Dendritic cell treated with granulocyte-macrophage colony-stimulating factor and Interleukin-4, amounts not matched to agents 40 ng/mL and 50 ng/mL, for 4 days (primary cell): ENCODE measurements at regions not wholly inside any gene's neighbourhood (a gene's known extent, or its start where the extent isn't known, plus 50 kb on each side); places are given as distances from the start of the nearest gene placed in this dataset.

ENCODE experiments used
- H3K27ac Mint-ChIP-seq: one replicate; pipeline ENCODE4 v1.8.0; 2022; ENCODE audit warnings: mild to moderate bottlenecking, mixed read lengths
- H3K27me3 Mint-ChIP-seq: one replicate; pipeline ENCODE4 v1.8.0; 2022; ENCODE audit warnings: mild to moderate bottlenecking, mixed read lengths
- H3K36me3 Mint-ChIP-seq: one replicate; pipeline ENCODE4 v1.8.0; 2022; ENCODE audit warnings: low read depth, mixed read lengths
- H3K4me1 Mint-ChIP-seq: one replicate; pipeline ENCODE4 v1.8.0; 2022; ENCODE audit warnings: low read depth, mixed read lengths
- H3K4me3 Mint-ChIP-seq: one replicate; pipeline ENCODE4 v1.8.0; 2022; ENCODE audit warnings: mild to moderate bottlenecking, moderate library complexity, mixed read lengths
- H3K9me3 Mint-ChIP-seq: one replicate; pipeline ENCODE4 v1.8.0; 2022; ENCODE audit warnings: mixed read lengths
- intact Hi-C: fragments of 100-400 bp; cut with micrococcal nuclease; formaldehyde crosslinking; loops from one replicate; pipeline ENCODE4 v1.15.0; 2022

GRCh38 chr5:74321326-74321725 lies 319.2 kb downstream of the ENC1 start:
- Mint-ChIP-seq H3K9me3 (no peaks in the 10 kb centered on the region), H3K4me3 (no peak overlapping the region), H3K36me3 (no peaks in the 10 kb centered on the region), H3K4me1 (peaks cover 35% of the 10 kb centered on the region), H3K27ac (no peak overlapping the region), H3K27me3 (peaks cover 19% of the 10 kb centered on the region)
- intact Hi-C loops, result no loop called here

- no peaks in the 10 kb centered on the region for H3K36me3 Mint-ChIP-seq
- intact Hi-C loops, result no loop called here
- no peaks in the 10 kb centered on the region for H3K9me3 Mint-ChIP-seq
These were observed 320.0 kb downstream of the ENC1 start for GRCh38 chr5:74320526-74320925.

GRCh38 chr5:74319076-74319475 lies 321.5 kb downstream of the ENC1 start:
- Mint-ChIP-seq H3K27ac (peak overlapping the region; percentile 35), H3K4me1 (peaks cover 45% of the 10 kb centered on the region), H3K4me3 (no peak overlapping the region), H3K27me3 (peaks cover 8% of the 10 kb centered on the region), H3K36me3 (no peaks in the 10 kb centered on the region), H3K9me3 (no peaks in the 10 kb centered on the region)
- intact Hi-C loops, result no loop called here

More at GRCh38 chr5:74320526-74320925, 320.0 kb downstream of the ENC1 start:
- peaks cover 43% of the 10 kb centered on the region for H3K4me1 Mint-ChIP-seq
- peak overlapping the region; percentile 12 for H3K27ac Mint-ChIP-seq
- peaks cover 19% of the 10 kb centered on the region for H3K27me3 Mint-ChIP-seq
- H3K4me3 Mint-ChIP-seq, result no peak overlapping the region

- H3K27me3 Mint-ChIP-seq, result peaks cover 12% of the 10 kb centered on the region
These were observed 324.4 kb downstream of the ENC1 start for GRCh38 chr5:74316064-74316603.

GRCh38 chr5:74314906-74315305 lies 325.6 kb downstream of the ENC1 start:
- intact Hi-C loops, result no loop called here

More at GRCh38 chr5:74316064-74316603, 324.4 kb downstream of the ENC1 start:
- H3K4me1 Mint-ChIP-seq, result peaks cover 49% of the 10 kb centered on the region
- no peaks in the 10 kb centered on the region for H3K9me3 Mint-ChIP-seq
- H3K4me3 Mint-ChIP-seq, result no peak overlapping the region
- peak overlapping the region; percentile 57 for H3K27ac Mint-ChIP-seq
- intact Hi-C loops, result no loop called here
- no peaks in the 10 kb centered on the region for H3K36me3 Mint-ChIP-seq

GRCh38 chr5:74313896-74314295 lies 326.6 kb downstream of the ENC1 start:
- no peaks in the 10 kb centered on the region for H3K36me3 Mint-ChIP-seq
- peaks cover 12% of the 10 kb centered on the region for H3K27me3 Mint-ChIP-seq
- H3K4me1 Mint-ChIP-seq, result peaks cover 29% of the 10 kb centered on the region
- no peak overlapping the region for H3K4me3 Mint-ChIP-seq
- H3K9me3 Mint-ChIP-seq, result no peaks in the 10 kb centered on the region
- H3K27ac Mint-ChIP-seq, result no peak overlapping the region
- intact Hi-C loops, result no loop called here

More at GRCh38 chr5:74314906-74315305, 325.6 kb downstream of the ENC1 start:
- Mint-ChIP-seq H3K36me3 (no peaks in the 10 kb centered on the region), H3K27me3 (peaks cover 14% of the 10 kb centered on the region), H3K4me1 (peaks cover 36% of the 10 kb centered on the region), H3K4me3 (no peak overlapping the region), H3K9me3 (no peaks in the 10 kb centered on the region), H3K27ac (no peak overlapping the region)

- peaks cover 10% of the 10 kb centered on the region for H3K27me3 Mint-ChIP-seq
- intact Hi-C loops, result no loop called here
- no peaks in the 10 kb centered on the region for H3K9me3 Mint-ChIP-seq
These were observed 327.8 kb downstream of the ENC1 start for GRCh38 chr5:74312746-74313145.

GRCh38 chr5:74311961-74312360 lies 328.6 kb downstream of the ENC1 start:
- Mint-ChIP-seq H3K9me3 (no peaks in the 10 kb centered on the region), H3K4me3 (no peak overlapping the region), H3K36me3 (no peaks in the 10 kb centered on the region), H3K4me1 (peaks cover 26% of the 10 kb centered on the region), H3K27ac (no peak overlapping the region), H3K27me3 (peaks cover 10% of the 10 kb centered on the region)
- intact Hi-C loops, result no loop called here

More at GRCh38 chr5:74312746-74313145, 327.8 kb downstream of the ENC1 start:
- Mint-ChIP-seq H3K4me3 (no peak overlapping the region), H3K36me3 (no peaks in the 10 kb centered on the region), H3K4me1 (peaks cover 29% of the 10 kb centered on the region), H3K27ac (no peak overlapping the region)

GRCh38 chr5:74310997-74311930 lies 329.3 kb downstream of the ENC1 start:
- peaks cover 10% of the 10 kb centered on the region for H3K27me3 Mint-ChIP-seq
- intact Hi-C loops, result no loop called here

GRCh38 chr5:74310386-74310785 lies 330.1 kb downstream of the ENC1 start:
- H3K9me3 Mint-ChIP-seq, result no peaks in the 10 kb centered on the region
- intact Hi-C loops, result no loop called here
- H3K27ac Mint-ChIP-seq, result no peak overlapping the region
- no peak overlapping the region for H3K4me3 Mint-ChIP-seq
- H3K4me1 Mint-ChIP-seq, result peaks cover 11% of the 10 kb centered on the region
- H3K27me3 Mint-ChIP-seq, result peaks cover 10% of the 10 kb centered on the region
- no peaks in the 10 kb centered on the region for H3K36me3 Mint-ChIP-seq

More at GRCh38 chr5:74310997-74311930, 329.3 kb downstream of the ENC1 start:
- Mint-ChIP-seq H3K27ac (no peak overlapping the region), H3K4me3 (no peak overlapping the region), H3K4me1 (peaks cover 19% of the 10 kb centered on the region), H3K9me3 (no peaks in the 10 kb centered on the region), H3K36me3 (no peaks in the 10 kb centered on the region)

- peaks cover 10% of the 10 kb centered on the region for H3K27me3 Mint-ChIP-seq
- intact Hi-C loops, result no loop called here
- H3K9me3 Mint-ChIP-seq, result no peaks in the 10 kb centered on the region
- no peak overlapping the region for H3K27ac Mint-ChIP-seq
- H3K4me3 Mint-ChIP-seq, result no peak overlapping the region
- peaks cover 9% of the 10 kb centered on the region for H3K4me1 Mint-ChIP-seq
- no peaks in the 10 kb centered on the region for H3K36me3 Mint-ChIP-seq
These were observed 331.5 kb downstream of the ENC1 start for GRCh38 chr5:74309050-74309449.

GRCh38 chr5:74306845-74307244 lies 333.7 kb downstream of the ENC1 start:
- Mint-ChIP-seq H3K27ac (no peak overlapping the region), H3K36me3 (no peaks in the 10 kb centered on the region), H3K27me3 (peaks cover 9% of the 10 kb centered on the region), H3K4me1 (no peaks in the 10 kb centered on the region), H3K4me3 (no peak overlapping the region), H3K9me3 (no peaks in the 10 kb centered on the region)
- intact Hi-C loops, result no loop called here

- H3K27ac Mint-ChIP-seq, result no peak overlapping the region
- H3K9me3 Mint-ChIP-seq, result peaks cover 9% of the 10 kb centered on the region
- H3K36me3 Mint-ChIP-seq, result no peaks in the 10 kb centered on the region
- no peaks in the 10 kb centered on the region for H3K4me1 Mint-ChIP-seq
- H3K4me3 Mint-ChIP-seq, result no peak overlapping the region
- intact Hi-C loops, result no loop called here
- H3K27me3 Mint-ChIP-seq, result peaks cover 4% of the 10 kb centered on the region
These were observed 336.0 kb downstream of the ENC1 start for GRCh38 chr5:74304536-74304935.

GRCh38 chr5:74303578-74303977 lies 336.9 kb downstream of the ENC1 start:
- Mint-ChIP-seq H3K36me3 (no peaks in the 10 kb centered on the region), H3K27me3 (peaks cover 4% of the 10 kb centered on the region), H3K4me1 (no peaks in the 10 kb centered on the region), H3K9me3 (peaks cover 9% of the 10 kb centered on the region), H3K27ac (no peak overlapping the region), H3K4me3 (no peak overlapping the region)
- intact Hi-C loops, result no loop called here
